Retinal pigment epithelial cell (primary cell): ENCODE measurements at regions not wholly inside any gene's neighbourhood (a gene's known extent, or its start where the extent isn't known, plus 50 kb on each side); places are given as distances from the start of the nearest gene placed in this dataset.

Source experiments
- DNase-seq: peaks from one replicate; pipeline ENCODE4 v3.0.0-alpha.2; 2010; ENCODE audit warnings: low read depth
- H3K4me3 ChIP-seq: 2 replicates; pipeline ENCODE4 v1.5.1; 2011; ENCODE audit warnings: mild to moderate bottlenecking, low read length, control low read depth, moderate library complexity
- TF ChIP-seq, protein P1 (sequence below): conservative IDR thresholded peaks from 2 replicates; pipeline ENCODE4 v1.5.1; 2011; ENCODE audit warnings: low read depth, low read length, control low read depth, inconsistent platforms

- no peak overlapping the region for H3K4me3 ChIP-seq
- no peak for DNase-seq
- TF ChIP-seq, protein P1, sequence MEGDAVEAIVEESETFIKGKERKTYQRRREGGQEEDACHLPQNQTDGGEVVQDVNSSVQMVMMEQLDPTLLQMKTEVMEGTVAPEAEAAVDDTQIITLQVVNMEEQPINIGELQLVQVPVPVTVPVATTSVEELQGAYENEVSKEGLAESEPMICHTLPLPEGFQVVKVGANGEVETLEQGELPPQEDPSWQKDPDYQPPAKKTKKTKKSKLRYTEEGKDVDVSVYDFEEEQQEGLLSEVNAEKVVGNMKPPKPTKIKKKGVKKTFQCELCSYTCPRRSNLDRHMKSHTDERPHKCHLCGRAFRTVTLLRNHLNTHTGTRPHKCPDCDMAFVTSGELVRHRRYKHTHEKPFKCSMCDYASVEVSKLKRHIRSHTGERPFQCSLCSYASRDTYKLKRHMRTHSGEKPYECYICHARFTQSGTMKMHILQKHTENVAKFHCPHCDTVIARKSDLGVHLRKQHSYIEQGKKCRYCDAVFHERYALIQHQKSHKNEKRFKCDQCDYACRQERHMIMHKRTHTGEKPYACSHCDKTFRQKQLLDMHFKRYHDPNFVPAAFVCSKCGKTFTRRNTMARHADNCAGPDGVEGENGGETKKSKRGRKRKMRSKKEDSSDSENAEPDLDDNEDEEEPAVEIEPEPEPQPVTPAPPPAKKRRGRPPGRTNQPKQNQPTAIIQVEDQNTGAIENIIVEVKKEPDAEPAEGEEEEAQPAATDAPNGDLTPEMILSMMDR, result no peak
Measured at GRCh38 chr15:27702581-27702980, 396.5 kb downstream of the OCA2 start.

- H3K4me3 ChIP-seq, result no peak overlapping the region
- TF ChIP-seq, protein P1, result no peak
- no peak for DNase-seq
Measured at GRCh38 chr15:27701956-27702355, 397.2 kb downstream of the OCA2 start.

DNA sequence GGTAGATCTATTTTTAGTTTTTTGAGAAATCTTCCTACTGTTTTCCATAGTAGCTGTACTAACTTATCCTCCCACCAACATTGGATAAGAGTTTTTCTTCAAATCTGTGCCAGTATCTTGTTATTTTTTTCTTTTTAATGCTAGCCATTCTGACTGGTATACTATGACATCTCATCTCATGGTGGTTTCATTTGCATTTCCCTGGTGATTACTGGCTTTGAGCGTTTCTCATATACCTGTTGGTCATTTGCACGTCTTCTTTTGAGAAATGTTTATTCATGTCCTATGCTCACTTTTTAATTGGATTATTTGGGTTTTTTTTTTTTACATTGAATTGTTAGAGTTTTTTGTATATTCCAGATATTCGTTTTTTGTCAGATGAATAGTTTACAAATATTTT is 398.1 kb downstream of the OCA2 start:
- no peak for DNase-seq
- TF ChIP-seq, protein P1, result no peak
- H3K4me3 ChIP-seq, result no peak overlapping the region

DNA sequence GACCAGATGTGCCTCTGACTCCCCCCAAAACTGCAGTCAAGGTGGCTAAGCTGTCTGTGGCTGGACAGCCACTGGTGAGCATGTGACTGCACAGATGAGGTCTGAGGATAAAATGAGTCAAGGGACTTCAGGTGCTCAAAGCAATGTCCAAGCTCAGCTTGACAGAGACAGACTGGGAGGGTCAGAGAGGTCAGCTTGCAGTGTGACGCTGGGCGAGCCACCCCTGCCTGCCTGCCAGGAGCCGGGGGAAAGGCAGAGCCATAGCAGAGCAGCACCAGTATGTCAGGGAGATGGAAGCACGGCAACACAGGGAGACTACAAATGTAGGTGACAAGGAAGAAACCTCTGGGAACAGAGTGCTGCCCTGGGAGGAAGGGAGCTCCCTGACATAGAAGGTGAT is 399.4 kb downstream of the OCA2 start:
- no peak overlapping the region for H3K4me3 ChIP-seq
- DNase-seq, result no peak
- TF ChIP-seq, protein P1, result no peak

- TF ChIP-seq, protein P1, result no peak
- no peak for DNase-seq
- H3K4me3 ChIP-seq, result no peak overlapping the region
Measured at GRCh38 chr15:27696530-27696929, 402.6 kb downstream of the OCA2 start.

DNA sequence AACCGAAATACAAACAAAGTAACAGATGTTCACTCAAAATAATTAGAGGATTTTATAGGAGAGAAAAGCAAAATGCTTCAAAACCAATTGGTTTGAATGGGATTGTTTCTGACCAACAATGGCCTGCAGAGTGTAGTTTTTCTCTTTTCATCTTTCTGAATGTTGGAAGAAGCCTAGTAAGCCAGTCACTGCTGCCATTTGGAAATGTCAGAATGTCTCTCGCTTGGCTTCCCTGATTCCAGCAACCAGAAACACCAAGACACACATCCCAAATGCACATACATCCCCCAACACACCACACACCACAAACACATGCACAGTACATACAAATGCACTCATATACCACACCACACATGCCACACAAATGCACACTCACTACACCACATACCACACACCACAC is 403.4 kb downstream of the OCA2 start:
- DNase-seq, result no peak
- H3K4me3 ChIP-seq, result no peak overlapping the region
- TF ChIP-seq, protein P1, result no peak

- H3K4me3 ChIP-seq, result no peak overlapping the region
- TF ChIP-seq, protein P1, result no peak
- DNase-seq, result no peak
Measured at GRCh38 chr15:27694506-27695087, 404.5 kb downstream of the OCA2 start.
